HEK293T (cell line): ENCODE measurements at regions not wholly inside any gene's neighbourhood (a gene's known extent, or its start where the extent isn't known, plus 50 kb on each side); places are given as distances from the start of the nearest gene placed in this dataset.

Experiments used
- ARNT ChIP-seq: fragments of 450-650 bp; IDR thresholded peaks from 2 replicates; pipeline ENCODE4 v1.6.1; 2017; ENCODE audit warnings: mild to moderate bottlenecking
- BHLHE40 ChIP-seq: fragments of 450-650 bp; IDR thresholded peaks from 2 replicates; pipeline ENCODE4 v1.6.1; 2016; ENCODE audit warnings: mild to moderate bottlenecking, moderate library complexity, borderline replicate concordance
- ELF4 ChIP-seq: fragments of 450-650 bp; IDR thresholded peaks from 2 replicates; pipeline ENCODE4 v1.6.1; 2017; ENCODE audit warnings: antibody characterized with exemption
- FOXA1 ChIP-seq: fragments of 450-650 bp; IDR thresholded peaks from 2 replicates; pipeline ENCODE4 v1.6.1; 2016; ENCODE audit warnings: mild to moderate bottlenecking
- FOXK2 ChIP-seq: fragments of 450-650 bp; IDR thresholded peaks from 2 replicates; pipeline ENCODE4 v1.6.1; 2016; ENCODE audit warnings: mild to moderate bottlenecking
- FOXM1 ChIP-seq: fragments of 450-650 bp; IDR thresholded peaks from 2 replicates; pipeline ENCODE4 v1.6.1; 2017; ENCODE audit warnings: mild to moderate bottlenecking, borderline replicate concordance
- L3MBTL2 ChIP-seq: fragments of 450-650 bp; conservative IDR thresholded peaks from 2 replicates; pipeline ENCODE4 v1.6.1; 2016; ENCODE audit warnings: mild to moderate bottlenecking
- SP1 ChIP-seq: fragments of 450-650 bp; IDR thresholded peaks from 2 replicates; pipeline ENCODE4 v1.6.1; 2017
- TF ChIP-seq, protein P1 (sequence below): fragments of 450-650 bp; IDR thresholded peaks from 2 replicates; pipeline ENCODE4 v1.6.1; 2016

- TF ChIP-seq BHLHE40 (no peak), SP1 (no peak), FOXM1 (no peak), FOXA1 (no peak), ELF4 (no peak), L3MBTL2 (no peak), FOXK2 (no peak), ARNT (no peak)
- TF ChIP-seq, protein P1, sequence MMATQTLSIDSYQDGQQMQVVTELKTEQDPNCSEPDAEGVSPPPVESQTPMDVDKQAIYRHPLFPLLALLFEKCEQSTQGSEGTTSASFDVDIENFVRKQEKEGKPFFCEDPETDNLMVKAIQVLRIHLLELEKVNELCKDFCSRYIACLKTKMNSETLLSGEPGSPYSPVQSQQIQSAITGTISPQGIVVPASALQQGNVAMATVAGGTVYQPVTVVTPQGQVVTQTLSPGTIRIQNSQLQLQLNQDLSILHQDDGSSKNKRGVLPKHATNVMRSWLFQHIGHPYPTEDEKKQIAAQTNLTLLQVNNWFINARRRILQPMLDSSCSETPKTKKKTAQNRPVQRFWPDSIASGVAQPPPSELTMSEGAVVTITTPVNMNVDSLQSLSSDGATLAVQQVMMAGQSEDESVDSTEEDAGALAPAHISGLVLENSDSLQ: no peak
These were observed 424.4 kb upstream of the ID2 start for GRCh38 chr2:8257502-8257901.
